SW480 (cell line): ENCODE measurements at regions not wholly inside any gene's neighbourhood (a gene's known extent, or its start where the extent isn't known, plus 50 kb on each side); places are given as distances from the start of the nearest gene placed in this dataset.
A peak's percentile ranks its signal among the peaks of the same experiment; 100 is the strongest.
"Not testable (repeated sequence)": the region's sequence is repeated elsewhere in the genome, so short reads cannot be mapped to it uniquely, and the experiment has no call there.

Experiments used
- DNase-seq: peaks from one replicate; pipeline ENCODE4 v3.0.0-alpha.2; 2016; ENCODE audit warnings: low spot score

DNA sequence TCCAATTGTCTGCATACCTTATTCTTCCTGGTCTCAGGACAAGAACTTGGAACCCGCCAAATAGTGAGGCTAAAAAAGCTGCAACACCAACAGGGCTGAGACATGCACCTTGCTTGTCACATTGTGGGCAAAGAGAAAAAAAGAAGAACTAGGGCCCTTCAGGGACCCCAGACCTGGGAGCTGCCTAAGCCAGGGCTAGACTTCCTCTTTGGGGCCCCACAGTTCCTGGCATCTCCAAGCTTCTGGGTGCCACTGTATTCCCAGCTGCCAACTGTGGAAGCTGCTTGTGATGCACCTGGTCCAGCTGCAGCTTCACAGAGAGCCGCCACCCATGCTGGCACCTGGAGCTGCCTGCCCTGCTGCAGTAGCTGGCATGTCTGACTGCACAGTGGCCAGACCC, 370.6 kb downstream of the CD83 start:
- DNase-seq, result no peak

DNA sequence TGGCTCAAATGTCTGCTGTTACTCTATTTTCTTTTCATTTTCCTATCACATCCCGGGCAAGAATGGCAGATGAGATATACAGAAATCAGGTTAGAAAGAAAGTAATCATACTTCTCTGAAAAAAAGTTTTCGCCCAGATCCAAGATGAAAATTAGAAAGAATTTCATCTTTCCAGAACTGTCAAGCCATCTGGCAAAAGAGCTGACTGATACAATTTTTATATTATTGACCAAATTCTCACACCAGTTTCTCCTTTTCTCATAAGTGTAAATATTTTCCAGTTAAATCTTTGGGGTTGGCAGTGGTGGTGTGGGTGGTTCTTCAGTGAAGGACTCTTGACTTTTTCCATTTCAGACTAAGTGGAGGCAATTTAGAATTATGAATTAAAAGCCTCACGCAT, 371.9 kb downstream of the CD83 start:
- no peak for DNase-seq

DNA sequence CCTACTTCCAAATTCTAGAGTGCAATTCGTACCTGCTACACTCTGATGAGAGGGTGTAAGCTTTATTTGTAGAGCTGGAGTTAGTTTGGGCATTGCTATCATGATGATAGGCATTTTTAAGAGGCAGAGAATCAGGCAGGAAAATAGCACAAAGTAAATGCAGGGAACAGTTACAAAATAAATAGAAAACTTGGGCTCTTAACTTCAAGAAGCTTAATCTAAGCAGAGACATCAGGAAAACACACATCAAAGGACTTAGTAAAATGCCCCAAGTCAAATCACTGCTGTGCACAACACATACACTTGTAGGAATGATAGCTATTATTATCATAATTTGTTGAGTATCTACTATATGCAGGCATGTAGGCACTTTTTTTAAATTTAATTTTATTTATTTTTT, 381.2 kb downstream of the CD83 start:
- DNase-seq, result no peak

DNA sequence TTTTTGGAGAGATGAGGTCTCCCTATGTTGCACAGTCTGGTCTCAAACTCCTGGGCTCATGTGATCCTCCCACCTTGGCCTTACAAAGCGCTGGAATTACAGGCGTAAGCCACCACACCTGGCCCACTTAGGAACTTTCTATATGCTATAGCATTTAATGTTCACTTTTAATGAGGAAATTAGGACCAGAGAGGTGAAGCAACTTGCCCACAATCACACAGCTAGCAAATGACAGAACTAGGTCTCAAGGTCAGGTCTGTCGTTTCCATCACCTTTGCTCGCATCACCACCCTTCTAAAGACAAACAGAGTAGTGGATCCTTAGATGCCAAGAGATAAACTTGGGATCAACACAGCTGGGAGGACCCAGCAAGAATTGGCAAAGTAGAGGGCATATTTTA, 381.7 kb downstream of the CD83 start:
- DNase-seq, result no peak

DNA sequence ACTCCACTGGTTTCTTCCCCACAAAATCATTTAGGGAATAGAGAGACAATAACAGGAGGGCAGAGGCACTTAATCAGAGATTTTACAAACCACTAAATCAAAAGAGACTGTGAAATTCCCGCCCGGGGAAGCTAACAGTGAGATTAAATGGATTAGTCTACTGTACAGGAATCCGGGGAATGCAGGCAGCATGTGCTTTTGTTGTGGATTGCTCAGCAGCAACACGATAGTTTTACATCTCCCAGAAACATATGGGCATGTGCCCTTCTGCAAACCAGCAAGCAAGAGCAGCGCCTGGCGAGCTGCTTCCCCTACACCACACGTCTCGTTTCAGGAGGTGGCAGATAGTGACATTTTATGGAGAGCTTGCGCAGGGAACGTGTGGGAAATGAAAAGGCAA, 382.3 kb downstream of the CD83 start:
- DNase-seq, result peak; percentile 61

DNA sequence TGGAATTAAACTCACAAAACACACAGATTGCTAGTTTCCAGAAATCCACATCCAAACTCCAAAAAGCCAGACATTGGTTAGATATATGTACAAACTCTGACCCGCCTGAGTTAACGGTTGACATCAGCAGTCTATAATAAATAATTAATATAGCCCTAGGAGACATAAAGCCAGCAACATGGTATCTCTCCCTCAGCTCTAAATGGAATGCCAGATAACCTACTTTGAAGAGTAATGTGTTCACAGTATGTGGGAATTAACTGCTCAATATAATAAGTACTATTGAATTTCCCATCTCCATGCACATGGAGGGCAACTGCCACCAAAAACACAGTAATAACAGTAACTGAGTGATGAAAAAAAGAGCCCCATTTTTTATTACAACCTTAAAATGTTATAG, 383.2 kb downstream of the CD83 start:
- DNase-seq, result no peak

DNA sequence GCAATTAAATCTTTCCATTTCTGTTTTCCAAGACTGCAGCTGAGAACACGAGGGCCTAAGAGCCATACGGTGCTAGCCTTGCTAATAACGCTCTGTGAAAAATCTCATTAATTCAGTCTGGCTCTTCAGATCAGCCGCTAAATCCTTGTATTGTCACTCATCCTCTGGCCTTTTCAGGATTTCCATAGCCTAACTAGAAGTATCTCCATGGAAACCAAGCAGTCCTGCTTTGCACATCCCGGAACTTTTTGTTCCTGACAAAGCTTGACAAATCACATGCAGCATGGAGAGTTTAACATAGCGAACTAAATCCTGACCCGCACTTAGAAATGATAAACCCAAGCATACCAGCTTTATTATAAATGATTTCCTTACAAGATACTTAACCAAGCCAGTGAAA, 383.7 kb downstream of the CD83 start:
- no peak for DNase-seq

DNA sequence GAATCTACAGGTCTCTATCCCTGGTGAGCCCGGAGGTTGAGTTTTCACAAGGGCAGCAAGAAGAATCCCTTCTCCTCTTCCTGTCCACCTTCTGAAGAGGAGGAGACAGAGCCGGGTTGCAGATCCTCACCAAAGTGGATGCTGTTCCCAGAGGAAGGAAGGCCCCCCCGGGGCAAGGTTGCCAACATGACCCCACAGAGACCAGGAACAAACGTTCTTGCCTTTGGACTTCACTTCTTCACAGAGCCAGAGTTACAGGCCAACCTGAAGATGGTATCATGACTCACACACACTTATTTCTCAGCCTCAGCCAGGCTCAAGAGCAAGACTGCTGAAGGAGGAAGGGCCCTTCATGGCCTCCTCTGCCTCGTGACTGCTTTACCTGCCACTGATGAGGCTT, 384.3 kb downstream of the CD83 start:
- DNase-seq, result no peak

DNA sequence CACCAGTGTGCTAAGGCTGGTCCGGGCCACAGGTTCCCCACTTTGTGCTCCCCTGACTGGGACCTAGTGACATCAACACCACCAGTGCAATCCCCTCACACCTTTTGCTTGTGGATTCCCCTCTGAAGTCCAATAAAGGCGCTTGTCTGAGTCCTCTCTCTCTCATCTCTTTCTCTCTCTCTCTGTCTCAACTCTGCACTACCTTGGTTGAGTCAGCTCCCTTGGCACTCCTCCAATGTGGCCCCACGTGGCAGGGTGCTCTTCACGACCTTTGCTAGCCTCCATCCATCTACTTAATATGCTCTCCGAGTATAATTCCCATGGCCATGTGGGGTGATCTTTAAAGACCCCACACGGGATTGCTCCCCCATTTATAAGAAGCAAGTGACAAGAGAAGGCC, 385.0 kb downstream of the CD83 start:
- no peak for DNase-seq

DNA sequence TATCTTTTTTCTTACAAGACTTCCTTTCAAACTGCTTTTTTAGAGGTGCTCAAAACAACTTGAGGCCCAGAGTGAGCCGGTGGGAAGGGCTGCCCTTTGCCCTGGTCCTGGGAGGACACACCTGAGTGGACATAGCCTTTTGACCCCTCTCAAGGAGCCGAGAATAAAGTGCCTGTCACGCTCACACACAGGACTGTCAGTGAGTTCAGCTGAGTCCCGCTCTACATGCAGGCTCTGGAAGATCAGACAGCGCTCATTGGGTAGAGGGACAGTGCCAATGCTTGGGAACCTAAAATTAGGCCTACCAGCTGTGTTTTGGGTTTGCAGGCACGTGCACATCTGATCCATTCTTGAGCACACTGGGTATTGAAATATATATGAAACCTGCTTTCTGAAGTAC, 387.8 kb downstream of the CD83 start:
- no peak for DNase-seq

DNA sequence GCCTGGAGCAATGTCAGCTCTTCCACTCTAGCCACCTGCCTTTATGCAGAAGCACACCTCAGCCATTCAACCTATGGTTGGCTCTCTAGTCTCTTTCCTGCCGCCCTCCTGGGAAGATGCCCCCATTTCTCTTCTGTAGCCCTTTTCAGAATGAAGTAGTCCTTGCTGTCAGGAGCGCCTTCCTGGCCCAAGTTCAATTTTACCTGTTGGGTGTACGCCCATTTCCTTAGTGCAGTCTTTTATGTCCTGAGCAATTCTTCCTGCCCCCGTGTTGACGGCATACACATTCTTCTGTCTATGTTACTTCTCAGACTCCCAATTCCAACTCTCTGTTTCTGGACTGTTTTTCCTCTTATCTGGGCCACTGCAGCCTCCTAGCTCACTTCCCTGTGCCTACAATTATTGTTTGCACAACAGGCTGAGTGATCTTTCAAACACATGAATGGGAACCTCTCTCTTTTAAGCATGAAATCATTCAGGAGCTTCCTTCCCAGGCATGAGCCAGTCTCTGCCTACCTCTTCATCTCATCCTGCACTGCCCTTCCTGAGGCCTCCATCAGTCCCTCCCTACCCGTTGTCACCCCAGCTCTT, 389.2 kb downstream of the CD83 start:
- DNase-seq, result no peak

DNA sequence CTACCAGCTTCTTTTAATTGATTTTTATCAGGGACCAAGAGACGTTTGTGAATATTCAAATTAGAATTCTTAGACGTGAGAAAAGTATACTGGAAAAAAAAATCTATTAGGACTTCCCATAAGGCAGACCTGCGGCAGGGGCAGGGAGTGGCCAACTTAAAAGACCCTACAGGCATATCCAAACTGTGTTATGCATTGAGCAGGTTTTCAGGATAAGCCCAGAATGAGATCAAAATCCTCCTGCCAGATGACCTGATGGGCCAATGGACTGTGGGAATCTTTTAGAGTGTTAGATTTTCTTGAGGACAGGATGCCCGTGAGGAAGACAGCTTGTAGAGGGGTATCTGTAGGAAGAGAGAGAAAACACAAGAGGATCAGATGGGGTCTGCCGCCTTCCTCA, 391.5 kb downstream of the CD83 start:
- DNase-seq, result no peak

DNA sequence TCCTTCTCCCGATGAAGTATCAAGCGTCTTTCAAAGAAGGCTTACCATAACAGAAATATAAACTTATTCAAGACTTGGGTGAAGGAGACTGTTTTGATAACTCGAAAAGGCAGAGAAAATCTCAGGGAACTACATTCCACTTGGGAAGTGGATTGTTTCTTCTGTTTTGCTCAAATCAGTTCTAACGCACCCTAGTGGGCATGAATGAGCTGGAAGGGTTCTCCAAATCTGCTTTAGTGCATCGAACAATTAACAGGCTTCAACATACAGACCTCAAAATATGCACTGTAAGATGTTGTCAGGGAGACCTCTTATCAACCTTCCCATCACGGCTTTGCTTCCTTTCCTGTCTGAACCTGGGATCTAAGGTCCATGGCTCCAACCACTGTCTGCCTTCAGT, 392.5 kb downstream of the CD83 start:
- DNase-seq, result no peak

DNA sequence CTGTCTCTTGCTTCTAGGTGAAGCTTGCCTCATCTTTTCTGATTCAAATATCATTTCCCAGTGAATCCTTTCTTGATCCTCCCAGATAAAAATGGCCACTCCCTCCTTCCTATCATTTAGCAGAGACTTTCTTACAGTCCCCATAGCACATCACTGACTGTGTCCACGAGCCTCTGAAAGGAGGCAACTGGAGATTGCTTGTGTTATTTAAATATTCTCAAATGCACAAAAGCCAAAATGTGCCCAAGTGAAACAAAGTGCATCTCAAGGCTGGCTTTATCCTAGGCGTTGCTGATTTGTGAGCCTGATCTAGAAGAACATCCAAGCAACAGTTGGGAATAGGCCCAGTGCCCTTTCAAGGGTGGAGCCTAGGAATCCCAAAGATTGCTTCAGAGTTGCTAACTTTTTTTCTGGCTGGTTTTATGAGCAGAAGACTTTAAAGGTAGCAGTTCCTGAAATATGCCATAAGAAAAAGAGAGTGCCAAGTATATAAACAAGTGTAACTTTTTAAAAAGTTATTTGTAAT, 393.6 kb downstream of the CD83 start:
- no peak for DNase-seq

DNA sequence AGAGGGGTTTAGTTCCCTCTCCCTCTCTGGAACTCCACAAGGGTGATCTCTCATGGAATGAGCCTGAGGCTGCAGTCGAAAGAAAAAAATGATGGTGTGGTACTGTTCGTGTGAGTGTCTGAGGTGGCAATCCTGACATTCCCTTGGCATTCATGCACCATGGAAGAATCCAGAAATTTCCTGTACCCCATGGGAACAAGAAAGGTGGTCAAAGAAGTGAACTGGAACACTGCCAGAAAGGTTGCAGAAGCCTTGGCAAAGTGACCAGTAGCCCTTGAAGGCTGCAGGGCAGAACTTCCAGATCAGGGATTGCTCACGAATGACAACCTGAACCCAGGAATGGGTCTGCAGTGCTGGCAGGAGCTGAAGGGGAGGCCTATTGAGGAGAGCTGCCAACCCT, 394.7 kb downstream of the CD83 start:
- DNase-seq, result no peak

DNA sequence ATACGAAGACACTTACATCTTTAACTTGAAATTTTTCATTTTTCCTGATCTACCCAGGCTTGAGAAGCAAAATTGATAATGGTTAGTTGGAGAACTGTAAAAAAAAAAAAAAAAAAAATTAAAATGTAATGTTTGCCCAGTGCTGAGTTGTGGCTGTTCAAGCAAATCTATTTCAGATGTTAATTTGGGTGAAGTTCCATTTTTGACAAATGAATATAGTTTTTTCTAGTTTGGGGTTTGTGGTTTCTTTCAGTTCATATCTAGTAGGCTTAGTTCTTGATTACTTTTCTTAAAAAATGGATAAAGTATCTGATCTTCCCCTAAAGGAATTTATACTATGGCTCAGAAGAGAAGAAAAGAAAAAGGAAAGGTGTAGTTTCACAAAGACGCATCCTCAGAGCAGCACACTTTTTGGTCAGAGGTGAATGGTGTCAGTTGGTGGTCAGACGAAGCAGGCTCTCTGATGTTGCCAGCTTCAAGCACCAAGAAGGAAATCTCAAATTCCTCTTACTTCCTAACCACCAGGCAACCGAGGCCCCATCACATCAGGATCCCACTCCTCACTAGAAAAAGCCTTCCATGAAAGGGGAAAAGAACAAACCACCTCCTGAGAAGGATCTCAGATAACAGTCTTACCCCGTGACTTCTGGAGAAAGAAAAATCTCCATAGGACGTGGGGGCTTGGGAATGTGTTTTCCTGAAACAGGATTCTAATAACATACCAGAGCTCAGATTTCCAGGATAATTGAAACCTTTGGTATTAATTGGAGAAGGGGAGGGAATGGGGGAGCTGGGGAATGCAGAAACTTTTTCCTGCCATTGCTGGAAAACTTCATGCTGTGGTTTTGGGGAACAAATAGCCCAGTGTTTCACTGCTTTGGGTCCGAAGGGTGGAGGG, 396.2 kb downstream of the CD83 start:
- no peak for DNase-seq

DNA sequence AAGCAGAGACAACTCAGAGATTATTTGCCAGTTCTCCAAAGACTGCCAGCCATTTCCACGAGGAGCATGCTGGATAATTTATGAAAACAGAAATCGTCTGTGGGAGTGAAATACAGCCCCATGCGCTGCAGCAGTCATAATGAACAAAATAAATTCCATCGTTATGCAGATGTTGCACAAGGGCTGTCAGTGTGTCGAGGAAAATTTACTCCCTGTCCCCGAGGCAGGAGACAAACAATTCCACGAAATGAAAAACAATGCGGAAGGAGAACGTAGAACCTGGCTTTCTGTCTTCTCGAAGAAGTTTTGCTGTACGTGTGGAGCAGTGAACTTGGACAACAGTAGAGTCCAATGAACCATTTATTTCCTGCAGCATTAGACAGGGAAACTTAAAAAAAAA, 399.4 kb downstream of the CD83 start:
- no peak for DNase-seq

DNA sequence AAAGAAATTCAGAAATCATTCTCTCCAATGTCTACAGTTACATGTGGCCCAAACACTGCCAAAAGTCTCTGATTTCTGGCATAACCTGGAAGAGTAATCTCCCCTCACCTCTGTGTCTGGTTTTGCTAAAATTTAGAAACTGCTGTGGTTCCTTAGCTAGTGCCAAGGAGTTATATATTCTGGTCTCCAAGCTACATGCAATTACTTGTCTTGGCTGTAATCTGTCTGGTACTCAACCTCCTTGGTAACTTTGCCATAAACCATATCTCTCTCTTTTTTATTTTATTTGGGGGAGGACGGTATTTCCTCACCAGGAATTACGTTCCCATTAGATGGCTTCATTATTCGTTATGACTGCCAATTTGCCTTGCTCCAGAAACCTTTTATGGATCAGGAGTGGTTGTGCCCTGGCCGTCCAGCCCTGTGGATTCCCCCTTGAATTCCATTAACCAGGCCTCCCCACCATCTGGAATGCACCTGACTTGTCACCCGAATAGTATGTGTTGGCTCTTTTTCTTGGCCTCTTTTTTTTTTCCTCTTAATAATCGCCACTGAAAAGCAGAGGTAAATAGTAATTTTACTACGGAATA, 400.0 kb downstream of the CD83 start:
- no peak for DNase-seq

DNA sequence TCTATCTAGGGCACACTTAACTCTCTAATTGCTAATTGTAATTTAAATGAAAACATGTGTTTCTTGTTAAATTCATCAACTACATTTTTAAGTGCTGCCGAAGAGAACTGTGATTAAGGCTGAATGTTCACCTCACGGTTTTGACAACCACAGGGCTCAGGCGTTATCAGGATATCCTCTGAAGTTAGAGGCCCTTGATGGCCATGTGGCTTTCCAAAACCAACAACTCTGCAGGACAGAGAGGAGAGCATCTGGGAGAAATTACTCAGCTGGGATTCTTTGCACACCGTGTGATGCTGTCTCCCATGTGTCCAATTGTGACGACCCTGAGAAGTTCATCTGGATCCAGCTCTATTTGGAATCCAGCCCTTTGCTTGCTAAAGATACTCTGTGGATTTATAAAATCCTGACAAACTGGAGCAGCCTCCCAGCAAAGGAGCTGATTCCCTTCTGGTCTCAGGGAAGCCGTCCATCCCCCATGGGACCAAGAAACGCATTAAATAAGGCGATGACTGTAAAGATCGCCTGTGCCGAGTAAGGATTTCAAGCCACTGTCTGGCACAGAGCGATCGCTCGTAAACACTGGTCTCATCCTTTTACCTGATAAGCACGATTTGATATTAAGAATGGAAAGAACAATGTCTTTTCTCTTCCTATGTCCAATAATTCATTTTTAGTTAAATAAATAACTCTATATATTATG, 401.1 kb downstream of the CD83 start:
- DNase-seq, result no peak

DNA sequence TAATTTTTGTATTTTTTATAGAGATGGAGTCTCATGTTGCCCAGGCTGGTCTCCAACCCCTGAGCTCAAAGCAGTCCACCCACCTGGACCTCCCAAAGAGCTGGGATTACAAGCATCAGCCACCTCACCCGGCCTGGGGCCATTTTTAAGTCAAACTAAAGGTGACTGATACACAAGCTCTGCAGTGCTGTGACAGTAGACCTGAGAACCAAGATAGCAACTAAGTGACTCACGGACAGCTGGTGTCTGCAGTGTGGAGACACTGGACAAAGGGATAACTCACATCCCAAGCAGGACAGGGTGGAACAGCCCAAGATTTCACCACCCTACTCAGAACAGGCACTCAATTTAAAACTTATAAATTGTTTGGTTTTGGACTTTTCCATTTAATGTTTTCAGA, 402.5 kb downstream of the CD83 start:
- DNase-seq, result no peak

DNA sequence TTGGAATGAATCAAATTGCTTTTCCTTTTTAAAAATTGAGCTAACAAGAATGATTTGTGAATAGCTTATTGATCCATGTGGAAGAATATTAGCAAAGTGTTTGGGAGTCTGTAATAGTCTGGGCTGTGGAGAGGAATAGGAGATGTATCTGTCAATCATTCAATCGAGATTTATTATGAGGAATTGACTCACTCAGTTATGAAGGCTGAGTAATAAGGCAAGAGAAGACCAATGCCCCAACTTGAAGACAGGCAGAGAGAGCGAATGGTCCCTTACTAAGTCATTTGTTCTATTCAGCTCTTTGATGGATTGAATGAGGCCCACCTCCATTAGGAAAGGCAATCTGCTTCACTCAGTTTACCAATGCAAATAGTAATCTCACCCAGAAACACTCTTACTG, 403.0 kb downstream of the CD83 start:
- DNase-seq, result no peak

DNA sequence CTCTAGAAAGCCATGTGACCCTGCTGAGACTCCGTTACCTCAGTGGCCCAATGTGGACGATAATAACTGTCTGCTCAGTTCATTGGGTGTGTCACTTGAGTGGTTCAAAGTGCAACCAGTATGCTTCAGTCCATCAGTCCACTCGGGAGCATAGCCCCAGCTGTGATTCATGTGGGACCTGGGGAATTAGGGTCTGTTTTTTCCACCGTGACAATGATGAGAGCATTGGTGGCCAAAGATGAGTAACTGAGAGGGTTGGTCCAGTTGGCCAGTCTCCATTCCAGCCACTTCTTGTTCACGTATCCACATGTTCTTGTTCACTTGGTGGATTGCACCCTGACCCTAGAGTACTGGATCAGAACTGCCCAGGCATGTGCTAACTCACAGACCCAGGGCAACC, 403.6 kb downstream of the CD83 start:
- DNase-seq, result no peak

DNA sequence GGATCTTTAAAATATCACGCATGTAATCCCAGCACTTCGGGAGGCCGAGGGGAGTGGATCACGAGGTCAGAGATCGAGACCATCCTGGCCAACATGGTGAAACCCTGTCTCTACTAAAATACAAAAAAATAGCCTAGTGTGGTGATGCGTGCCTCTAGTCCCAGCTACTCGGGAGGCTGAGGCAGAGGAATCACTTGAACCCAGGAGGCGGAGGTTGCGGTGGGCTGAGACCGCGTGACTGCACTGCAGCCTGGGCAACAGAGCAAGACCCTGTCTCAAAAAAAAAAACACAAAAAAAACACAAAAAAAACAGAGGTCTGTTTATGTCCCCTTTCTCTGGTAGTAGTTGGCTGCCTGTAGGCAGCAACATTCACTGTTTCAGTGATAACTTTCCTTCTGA, 404.3 kb downstream of the CD83 start:
- DNase-seq, result not testable (repeated sequence)
